B cell (primary cell): ENCODE measurements at regions not wholly inside any gene's neighbourhood (a gene's known extent, or its start where the extent isn't known, plus 50 kb on each side); places are given as distances from the start of the nearest gene placed in this dataset.

Experiments used
- ATAC-seq: fragments of 200-7000 bp; cut with Tn5 transposase; one replicate; pipeline ENCODE4 v1.10.0; 2021; ENCODE audit warnings: low read depth, mild to moderate bottlenecking, moderate number of reproducible peaks, moderate library complexity
- CTCF ChIA-PET: fragments of 350-600 bp; sonication (Branson Sonifier 250); formaldehyde crosslinking; loops from one replicate; lab custom pipeline; 2021; ENCODE audit warnings: antibody characterized with exemption, inconsistent platforms; lab: Charles Lee
- POLR2A ChIA-PET: fragments of 350-600 bp; sonication (Branson Sonifier 250); formaldehyde crosslinking; loops from one replicate; lab custom pipeline; 2021; ENCODE audit warnings: antibody characterized with exemption; lab: Charles Lee
- DNase-seq: peaks from one replicate; pipeline ENCODE4 v3.0.0; 2013
- H2AFZ ChIP-seq: 2 replicates; pipeline ENCODE4 v1.6.1; 2012; ENCODE audit warnings: mild to moderate bottlenecking, low read depth, low read length; ENCODE audit not compliant: insufficient read depth, poor library complexity, severe bottlenecking
- H3K27ac ChIP-seq, 2 donors: 1 replicate in 1 of 2; 2 replicates in 1 of 2; pipeline ENCODE4 v1.5.1; 2012 to 2013; ENCODE audit warnings: low read length in 2 of 2, mild to moderate bottlenecking in 2 of 2, moderate library complexity in 1 of 2
- H3K27me3 ChIP-seq, 4 experiments: fragments of 200-600 bp in 1 of 4; sonication (generic) in 1 of 4; replicated peaks in 1 of 4; 1 replicate in 2 of 4; 2 replicates in 2 of 4; pipeline versions ENCODE4 v1.6.1 to v1.7.0; 2013 to 2016; ENCODE audit warnings: low read length in 3 of 4, mild to moderate bottlenecking in 2 of 4, mixed read lengths in 1 of 4, moderate library complexity in 1 of 4; ENCODE audit not compliant: insufficient read depth in 4 of 4, control insufficient read depth in 3 of 4; ENCODE audit errors: control extremely low read depth in 1 of 4
- H3K36me3 ChIP-seq, 2 experiments: replicated peaks in 1 of 2; 1 replicate in 1 of 2; 2 replicates in 1 of 2; pipeline versions ENCODE4 v1.6.1 to v1.7.1; 2013; ENCODE audit warnings: low read length in 1 of 2; ENCODE audit not compliant: insufficient read depth in 2 of 2, control insufficient read depth in 1 of 2; ENCODE audit errors: control extremely low read depth in 1 of 2, extremely low read depth in 1 of 2
- H3K4me1 ChIP-seq, 2 donors: fragments of 200-600 bp in 1 of 2; sonication (generic) in 1 of 2; 1 replicate in 1 of 2; 2 replicates in 1 of 2; pipeline versions ENCODE4 v1.5.1 to v1.6.1; 2013 to 2017; ENCODE audit warnings: low read length in 2 of 2; ENCODE audit not compliant: control insufficient read depth in 2 of 2, insufficient read depth in 2 of 2
- H3K4me2 ChIP-seq: replicated peaks from 2 replicates; pipeline ENCODE3; 2012; ENCODE audit warnings: mild to moderate bottlenecking, low read depth, low read length; ENCODE audit not compliant: poor library complexity, severe bottlenecking
- H3K4me3 ChIP-seq, 5 experiments: fragments of 200-600 bp in 1 of 5; sonication (generic) in 1 of 5; 1 replicate in 3 of 5; 2 replicates in 2 of 5; pipeline versions ENCODE4 v1.5.1 to v1.7.0; 2011 to 2016; ENCODE audit warnings: low read length in 4 of 5, mild to moderate bottlenecking in 4 of 5, low read depth in 2 of 5, control low read depth in 1 of 5, moderate library complexity in 1 of 5; ENCODE audit not compliant: insufficient read depth in 1 of 5; ENCODE audit errors: control extremely low read depth in 1 of 5, extremely low read depth in 1 of 5
- H3K79me2 ChIP-seq: fragments of 200-600 bp; sonication (generic); one replicate; pipeline ENCODE4 v1.6.0; 2016; ENCODE audit warnings: low read length; ENCODE audit not compliant: control insufficient read depth, insufficient read depth
- H3K9ac ChIP-seq: fragments of 200-600 bp; sonication (generic); 2 replicates; pipeline ENCODE4 v1.6.1; 2017; ENCODE audit warnings: mild to moderate bottlenecking, low read length, moderate library complexity
- H3K9me3 ChIP-seq, 3 donors: one replicate each; pipeline versions ENCODE4 v1.6.1 to v1.7.1; 2013; ENCODE audit warnings: low read length in 2 of 3; ENCODE audit not compliant: control insufficient read depth in 2 of 3, insufficient read depth in 1 of 3; ENCODE audit errors: control extremely low read depth in 1 of 3
- H4K20me1 ChIP-seq: 2 replicates; pipeline ENCODE4 v1.6.0; 2012; ENCODE audit warnings: mild to moderate bottlenecking, low read length; ENCODE audit not compliant: insufficient read depth, control insufficient read depth, poor library complexity, severe bottlenecking
- H3K27ac Mint-ChIP-seq: one replicate; pipeline ENCODE4 v1.8.0; 2021; ENCODE audit warnings: mixed read lengths
- H3K27me3 Mint-ChIP-seq: one replicate; pipeline ENCODE4 v1.8.0; 2021; ENCODE audit warnings: mixed read lengths
- H3K4me1 Mint-ChIP-seq: one replicate; pipeline ENCODE4 v1.8.0; 2021; ENCODE audit warnings: mixed read lengths
- H3K4me3 Mint-ChIP-seq: one replicate; pipeline ENCODE4 v1.8.0; 2021; ENCODE audit warnings: mixed read lengths
- H3K9me3 Mint-ChIP-seq: one replicate; pipeline ENCODE4 v1.8.0; 2022; ENCODE audit warnings: mixed read lengths; ENCODE audit not compliant: insufficient read depth
- CTCF ChIP-seq: fragments of 200-600 bp; IDR thresholded peaks from one replicate; pipeline ENCODE4 v1.8.0; 2022; ENCODE audit warnings: antibody characterized with exemption, mild to moderate bottlenecking
- EZH2 ChIP-seq: IDR thresholded peaks from 2 replicates; pipeline ENCODE4 v1.6.1; 2012; ENCODE audit warnings: borderline replicate concordance, low read depth, mild to moderate bottlenecking, moderate library complexity, low read length; ENCODE audit not compliant: insufficient read depth, poor library complexity, severe bottlenecking
- WGBS: methylation state at CpG from one replicate; pipeline ENCODE4 v1.1.5; 2013; ENCODE audit warnings: missing lambda C conversion rate; ENCODE audit not compliant: insufficient coverage; 5-methylcytosine and 5-hydroxymethylcytosine counted together
- intact Hi-C: fragments of 100-400 bp; cut with micrococcal nuclease; formaldehyde crosslinking; loops from one replicate; pipeline ENCODE4 v1.10.0; 2022

- no CpG with 5 or more reads among the region's 3 CpGs for WGBS
- Histone ChIP-seq H3K9me3 (peaks cover 0 to 11% (median 8%) of the 10 kb centered on the region in 3 donors), H3K4me1 (no peaks in the 10 kb centered on the region), H3K27me3 (no peaks in the 10 kb centered on the region), H3K27ac (no peak overlapping the region), H3K4me2 (no peak overlapping the region), H3K9ac (no peak overlapping the region), H2AFZ (no peak overlapping the region), H3K79me2 (no peaks in the 10 kb centered on the region), H3K36me3 (no peaks in the 10 kb centered on the region), H3K4me3 (no peak overlapping the region), H4K20me1 (no peaks in the 10 kb centered on the region)
- intact Hi-C loops: no loop called here
- ChIA-PET CTCF (no interaction called here), POLR2A (no interaction called here)
- Mint-ChIP-seq H3K27me3 (peaks cover 9% of the 10 kb centered on the region), H3K9me3 (peaks cover 7% of the 10 kb centered on the region), H3K4me1 (no peaks in the 10 kb centered on the region), H3K27ac (no peak overlapping the region), H3K4me3 (no peak overlapping the region)
- no peak for ATAC-seq
- no peak for DNase-seq
- no peak for TF ChIP-seq EZH2
These were observed 446.4 kb downstream of the EPHA4 start for GRCh38 chr2:221125691-221126090.

- Histone ChIP-seq H3K4me1 (no peaks in the 10 kb centered on the region), H3K36me3 (no peaks in the 10 kb centered on the region), H3K9ac (no peak overlapping the region), H4K20me1 (no peaks in the 10 kb centered on the region), H3K9me3 (peaks cover 0 to 11% (median 8%) of the 10 kb centered on the region in 3 donors), H3K79me2 (no peaks in the 10 kb centered on the region), H3K27ac (no peak overlapping the region), H3K27me3 (no peaks in the 10 kb centered on the region), H2AFZ (no peak overlapping the region), H3K4me3 (no peak overlapping the region), H3K4me2 (no peak overlapping the region)
- 100% methylated on average over 1 of the region's 1 CpG for WGBS
- intact Hi-C loops: no loop called here
- TF ChIP-seq CTCF (no peak), EZH2 (no peak)
- H3K27ac Mint-ChIP-seq: no peak overlapping the region
- DNase-seq (no peak), ATAC-seq (no peak)
- ChIA-PET CTCF (no interaction called here), POLR2A (no interaction called here)
- no peaks in the 10 kb centered on the region for H3K27me3 Mint-ChIP-seq
- H3K4me3 Mint-ChIP-seq: no peak overlapping the region
- peaks cover 7% of the 10 kb centered on the region for H3K9me3 Mint-ChIP-seq
- no peaks in the 10 kb centered on the region for H3K4me1 Mint-ChIP-seq
These were observed 442.4 kb downstream of the EPHA4 start for GRCh38 chr2:221129657-221130056.
